ENCODE measurements at regions not wholly inside any gene's neighbourhood (a gene's known extent, or its start where the extent isn't known, plus 50 kb on each side); places are given as distances from the start of the nearest gene placed in this dataset.
A peak's percentile ranks its signal among the peaks of the same experiment; 100 is the strongest.

DNA sequence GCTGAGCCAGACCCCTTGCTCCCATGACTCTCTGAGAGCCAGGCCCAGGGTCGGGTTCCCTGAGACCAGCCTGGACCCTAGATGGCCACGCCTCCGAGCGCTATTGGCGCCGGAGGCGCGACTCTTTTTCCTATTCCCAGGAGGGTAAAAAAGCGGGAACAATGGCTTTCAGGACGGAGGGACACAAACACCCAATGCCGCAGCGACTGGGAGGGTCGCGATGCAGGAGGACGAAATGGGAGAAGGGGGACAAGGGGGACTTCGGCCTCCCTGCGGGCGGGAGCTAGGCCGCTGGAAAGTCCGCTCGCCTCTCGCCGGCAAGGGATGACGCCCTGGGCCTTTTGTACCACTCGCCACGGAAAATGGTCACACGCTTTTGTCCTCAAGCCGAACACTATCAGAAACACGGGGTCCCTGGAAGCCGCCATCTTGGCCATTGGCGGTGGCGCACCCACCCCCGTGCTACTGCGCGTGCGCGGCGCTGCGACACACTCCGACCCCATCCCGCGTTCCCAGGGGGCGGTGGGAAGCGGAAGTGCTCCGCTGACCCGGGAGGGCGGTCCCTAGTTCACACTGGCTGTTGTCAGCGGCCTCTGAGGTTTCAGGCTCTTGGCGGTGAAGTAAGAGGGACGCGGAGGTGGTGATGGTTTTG is 98.4 kb downstream of the ZNF674 start (continued):
- TF ChIP-seq, protein P1, sequence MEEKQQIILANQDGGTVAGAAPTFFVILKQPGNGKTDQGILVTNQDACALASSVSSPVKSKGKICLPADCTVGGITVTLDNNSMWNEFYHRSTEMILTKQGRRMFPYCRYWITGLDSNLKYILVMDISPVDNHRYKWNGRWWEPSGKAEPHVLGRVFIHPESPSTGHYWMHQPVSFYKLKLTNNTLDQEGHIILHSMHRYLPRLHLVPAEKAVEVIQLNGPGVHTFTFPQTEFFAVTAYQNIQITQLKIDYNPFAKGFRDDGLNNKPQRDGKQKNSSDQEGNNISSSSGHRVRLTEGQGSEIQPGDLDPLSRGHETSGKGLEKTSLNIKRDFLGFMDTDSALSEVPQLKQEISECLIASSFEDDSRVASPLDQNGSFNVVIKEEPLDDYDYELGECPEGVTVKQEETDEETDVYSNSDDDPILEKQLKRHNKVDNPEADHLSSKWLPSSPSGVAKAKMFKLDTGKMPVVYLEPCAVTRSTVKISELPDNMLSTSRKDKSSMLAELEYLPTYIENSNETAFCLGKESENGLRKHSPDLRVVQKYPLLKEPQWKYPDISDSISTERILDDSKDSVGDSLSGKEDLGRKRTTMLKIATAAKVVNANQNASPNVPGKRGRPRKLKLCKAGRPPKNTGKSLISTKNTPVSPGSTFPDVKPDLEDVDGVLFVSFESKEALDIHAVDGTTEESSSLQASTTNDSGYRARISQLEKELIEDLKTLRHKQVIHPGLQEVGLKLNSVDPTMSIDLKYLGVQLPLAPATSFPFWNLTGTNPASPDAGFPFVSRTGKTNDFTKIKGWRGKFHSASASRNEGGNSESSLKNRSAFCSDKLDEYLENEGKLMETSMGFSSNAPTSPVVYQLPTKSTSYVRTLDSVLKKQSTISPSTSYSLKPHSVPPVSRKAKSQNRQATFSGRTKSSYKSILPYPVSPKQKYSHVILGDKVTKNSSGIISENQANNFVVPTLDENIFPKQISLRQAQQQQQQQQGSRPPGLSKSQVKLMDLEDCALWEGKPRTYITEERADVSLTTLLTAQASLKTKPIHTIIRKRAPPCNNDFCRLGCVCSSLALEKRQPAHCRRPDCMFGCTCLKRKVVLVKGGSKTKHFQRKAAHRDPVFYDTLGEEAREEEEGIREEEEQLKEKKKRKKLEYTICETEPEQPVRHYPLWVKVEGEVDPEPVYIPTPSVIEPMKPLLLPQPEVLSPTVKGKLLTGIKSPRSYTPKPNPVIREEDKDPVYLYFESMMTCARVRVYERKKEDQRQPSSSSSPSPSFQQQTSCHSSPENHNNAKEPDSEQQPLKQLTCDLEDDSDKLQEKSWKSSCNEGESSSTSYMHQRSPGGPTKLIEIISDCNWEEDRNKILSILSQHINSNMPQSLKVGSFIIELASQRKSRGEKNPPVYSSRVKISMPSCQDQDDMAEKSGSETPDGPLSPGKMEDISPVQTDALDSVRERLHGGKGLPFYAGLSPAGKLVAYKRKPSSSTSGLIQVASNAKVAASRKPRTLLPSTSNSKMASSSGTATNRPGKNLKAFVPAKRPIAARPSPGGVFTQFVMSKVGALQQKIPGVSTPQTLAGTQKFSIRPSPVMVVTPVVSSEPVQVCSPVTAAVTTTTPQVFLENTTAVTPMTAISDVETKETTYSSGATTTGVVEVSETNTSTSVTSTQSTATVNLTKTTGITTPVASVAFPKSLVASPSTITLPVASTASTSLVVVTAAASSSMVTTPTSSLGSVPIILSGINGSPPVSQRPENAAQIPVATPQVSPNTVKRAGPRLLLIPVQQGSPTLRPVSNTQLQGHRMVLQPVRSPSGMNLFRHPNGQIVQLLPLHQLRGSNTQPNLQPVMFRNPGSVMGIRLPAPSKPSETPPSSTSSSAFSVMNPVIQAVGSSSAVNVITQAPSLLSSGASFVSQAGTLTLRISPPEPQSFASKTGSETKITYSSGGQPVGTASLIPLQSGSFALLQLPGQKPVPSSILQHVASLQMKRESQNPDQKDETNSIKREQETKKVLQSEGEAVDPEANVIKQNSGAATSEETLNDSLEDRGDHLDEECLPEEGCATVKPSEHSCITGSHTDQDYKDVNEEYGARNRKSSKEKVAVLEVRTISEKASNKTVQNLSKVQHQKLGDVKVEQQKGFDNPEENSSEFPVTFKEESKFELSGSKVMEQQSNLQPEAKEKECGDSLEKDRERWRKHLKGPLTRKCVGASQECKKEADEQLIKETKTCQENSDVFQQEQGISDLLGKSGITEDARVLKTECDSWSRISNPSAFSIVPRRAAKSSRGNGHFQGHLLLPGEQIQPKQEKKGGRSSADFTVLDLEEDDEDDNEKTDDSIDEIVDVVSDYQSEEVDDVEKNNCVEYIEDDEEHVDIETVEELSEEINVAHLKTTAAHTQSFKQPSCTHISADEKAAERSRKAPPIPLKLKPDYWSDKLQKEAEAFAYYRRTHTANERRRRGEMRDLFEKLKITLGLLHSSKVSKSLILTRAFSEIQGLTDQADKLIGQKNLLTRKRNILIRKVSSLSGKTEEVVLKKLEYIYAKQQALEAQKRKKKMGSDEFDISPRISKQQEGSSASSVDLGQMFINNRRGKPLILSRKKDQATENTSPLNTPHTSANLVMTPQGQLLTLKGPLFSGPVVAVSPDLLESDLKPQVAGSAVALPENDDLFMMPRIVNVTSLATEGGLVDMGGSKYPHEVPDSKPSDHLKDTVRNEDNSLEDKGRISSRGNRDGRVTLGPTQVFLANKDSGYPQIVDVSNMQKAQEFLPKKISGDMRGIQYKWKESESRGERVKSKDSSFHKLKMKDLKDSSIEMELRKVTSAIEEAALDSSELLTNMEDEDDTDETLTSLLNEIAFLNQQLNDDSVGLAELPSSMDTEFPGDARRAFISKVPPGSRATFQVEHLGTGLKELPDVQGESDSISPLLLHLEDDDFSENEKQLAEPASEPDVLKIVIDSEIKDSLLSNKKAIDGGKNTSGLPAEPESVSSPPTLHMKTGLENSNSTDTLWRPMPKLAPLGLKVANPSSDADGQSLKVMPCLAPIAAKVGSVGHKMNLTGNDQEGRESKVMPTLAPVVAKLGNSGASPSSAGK (IDR thresholded peaks at IDR 0.05): no peak; the same call in 1 of the 2 replicates
- TF ChIP-seq, protein P2, sequence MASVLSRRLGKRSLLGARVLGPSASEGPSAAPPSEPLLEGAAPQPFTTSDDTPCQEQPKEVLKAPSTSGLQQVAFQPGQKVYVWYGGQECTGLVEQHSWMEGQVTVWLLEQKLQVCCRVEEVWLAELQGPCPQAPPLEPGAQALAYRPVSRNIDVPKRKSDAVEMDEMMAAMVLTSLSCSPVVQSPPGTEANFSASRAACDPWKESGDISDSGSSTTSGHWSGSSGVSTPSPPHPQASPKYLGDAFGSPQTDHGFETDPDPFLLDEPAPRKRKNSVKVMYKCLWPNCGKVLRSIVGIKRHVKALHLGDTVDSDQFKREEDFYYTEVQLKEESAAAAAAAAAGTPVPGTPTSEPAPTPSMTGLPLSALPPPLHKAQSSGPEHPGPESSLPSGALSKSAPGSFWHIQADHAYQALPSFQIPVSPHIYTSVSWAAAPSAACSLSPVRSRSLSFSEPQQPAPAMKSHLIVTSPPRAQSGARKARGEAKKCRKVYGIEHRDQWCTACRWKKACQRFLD (CRISPR knock-in tag; IDR thresholded peaks at IDR 0.05): no peak
- peak; percentile 73 for TF ChIP-seq POLR2A (conservative IDR thresholded peaks at IDR 0.05)
- TF ChIP-seq EHMT2 (IDR thresholded peaks at IDR 0.05): no peak
- 0 out of 2 replicates have a peak, but pooled peaks have one; percentile 9 for TF ChIP-seq HCFC1 (IDR thresholded peaks at IDR 0.05; ENCODE audit: low read depth, low read length)
- peak; percentile 77; the same call in 1 of the 2 replicates for TF ChIP-seq PHF8 (IDR thresholded peaks at IDR 0.05; ENCODE audit: borderline replicate concordance, low read length)
- 0 out of 2 replicates have a peak, but pooled peaks have one; percentile 54 for TF ChIP-seq MXI1 (IDR thresholded peaks at IDR 0.05; ENCODE audit: low read depth, low read length)
- no peak for TF ChIP-seq ZNF766 (CRISPR knock-in tag; conservative IDR thresholded peaks at IDR 0.05)
- TF ChIP-seq, protein P3, sequence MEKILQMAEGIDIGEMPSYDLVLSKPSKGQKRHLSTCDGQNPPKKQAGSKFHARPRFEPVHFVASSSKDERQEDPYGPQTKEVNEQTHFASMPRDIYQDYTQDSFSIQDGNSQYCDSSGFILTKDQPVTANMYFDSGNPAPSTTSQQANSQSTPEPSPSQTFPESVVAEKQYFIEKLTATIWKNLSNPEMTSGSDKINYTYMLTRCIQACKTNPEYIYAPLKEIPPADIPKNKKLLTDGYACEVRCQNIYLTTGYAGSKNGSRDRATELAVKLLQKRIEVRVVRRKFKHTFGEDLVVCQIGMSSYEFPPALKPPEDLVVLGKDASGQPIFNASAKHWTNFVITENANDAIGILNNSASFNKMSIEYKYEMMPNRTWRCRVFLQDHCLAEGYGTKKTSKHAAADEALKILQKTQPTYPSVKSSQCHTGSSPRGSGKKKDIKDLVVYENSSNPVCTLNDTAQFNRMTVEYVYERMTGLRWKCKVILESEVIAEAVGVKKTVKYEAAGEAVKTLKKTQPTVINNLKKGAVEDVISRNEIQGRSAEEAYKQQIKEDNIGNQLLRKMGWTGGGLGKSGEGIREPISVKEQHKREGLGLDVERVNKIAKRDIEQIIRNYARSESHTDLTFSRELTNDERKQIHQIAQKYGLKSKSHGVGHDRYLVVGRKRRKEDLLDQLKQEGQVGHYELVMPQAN (IDR thresholded peaks at IDR 0.05; ENCODE audit: borderline replicate concordance): peak; percentile 68; the same call in 1 of the 2 replicates
- peak; percentile 43; the same call in 1 of the 2 replicates for TF ChIP-seq NR2C2 (CRISPR knock-in tag; IDR thresholded peaks at IDR 0.05)
- TF ChIP-seq NR2C2 (tag; IDR thresholded peaks at IDR 0.05): peak; percentile 97
- TF ChIP-seq TAF1 (IDR thresholded peaks at IDR 0.05; ENCODE audit: control insufficient read depth, extremely low read depth, insufficient read depth, low read length, severe bottlenecking): peak; percentile 46
- TF ChIP-seq ZC3H4 (CRISPR knock-in tag; IDR thresholded peaks at IDR 0.05; ENCODE audit: borderline replicate concordance): no peak
